CD14-positive monocyte (primary cell): ENCODE measurements at regions not wholly inside any gene's neighbourhood (a gene's known extent, or its start where the extent isn't known, plus 50 kb on each side); places are given as distances from the start of the nearest gene placed in this dataset.

ENCODE experiments used
- DNase-seq, 3 donors: peaks; one replicate each; pipeline ENCODE4 v3.0.0-alpha.2; 2011 to 2022
- H2AFZ ChIP-seq: 2 replicates; pipeline ENCODE4 v1.6.0; 2012; ENCODE audit warnings: mild to moderate bottlenecking, low read depth, low read length, inconsistent platforms; ENCODE audit not compliant: insufficient read depth, poor library complexity, severe bottlenecking
- H3K27ac ChIP-seq, 2 donors: 1 replicate in 1 of 2; 2 replicates in 1 of 2; pipeline ENCODE4 v1.5.1; 2012 to 2013; ENCODE audit warnings: low read length in 2 of 2, control low read depth in 1 of 2, inconsistent platforms in 1 of 2, low read depth in 1 of 2, mild to moderate bottlenecking in 1 of 2
- H3K27me3 ChIP-seq, 2 donors: one replicate each; pipeline versions ENCODE4 v1.6.0 to v1.6.1; 2011 to 2013; ENCODE audit warnings: low read length in 2 of 2; ENCODE audit not compliant: control insufficient read depth in 2 of 2, insufficient read depth in 2 of 2
- H3K36me3 ChIP-seq, 2 donors: replicated peaks in 1 of 2; 1 replicate in 1 of 2; 2 replicates in 1 of 2; pipeline versions ENCODE4 v1.5.1 to v1.6.1; 2012 to 2013; ENCODE audit warnings: low read length in 2 of 2, control low read depth in 1 of 2, inconsistent platforms in 1 of 2, mild to moderate bottlenecking in 1 of 2; ENCODE audit not compliant: insufficient read depth in 2 of 2, control insufficient read depth in 1 of 2
- H3K4me1 ChIP-seq, 2 donors: 1 replicate in 1 of 2; 2 replicates in 1 of 2; pipeline versions ENCODE4 v1.5.1 to v1.6.1; 2012 to 2013; ENCODE audit warnings: low read length in 2 of 2, control low read depth in 1 of 2, inconsistent platforms in 1 of 2, mild to moderate bottlenecking in 1 of 2, moderate library complexity in 1 of 2; ENCODE audit not compliant: insufficient read depth in 2 of 2, control insufficient read depth in 1 of 2
- H3K4me2 ChIP-seq: replicated peaks from 2 replicates; pipeline ENCODE3; 2012; ENCODE audit warnings: low read length, moderate library complexity, mild to moderate bottlenecking; ENCODE audit not compliant: poor library complexity, severe bottlenecking; ENCODE audit errors: extremely low read depth
- H3K4me3 ChIP-seq, 3 experiments: fragments of 200-600 bp in 1 of 3; sonication (generic) in 1 of 3; replicated peaks in 1 of 3; 1 replicate in 2 of 3; 2 replicates in 1 of 3; pipeline ENCODE4 v1.5.1; 2011 to 2013; ENCODE audit warnings: low read length in 3 of 3, mild to moderate bottlenecking in 3 of 3, control low read depth in 2 of 3, low read depth in 2 of 3, inconsistent platforms in 1 of 3, moderate library complexity in 1 of 3
- H3K79me2 ChIP-seq: 2 replicates; pipeline ENCODE4 v1.6.0; 2012; ENCODE audit warnings: mild to moderate bottlenecking, control low read depth, inconsistent platforms, low read length, moderate library complexity; ENCODE audit not compliant: insufficient read depth
- H3K9ac ChIP-seq: 2 replicates; pipeline ENCODE4 v1.6.0; 2017; ENCODE audit warnings: low read length, mild to moderate bottlenecking; ENCODE audit not compliant: insufficient read depth, poor library complexity, severe bottlenecking
- H3K9me3 ChIP-seq, 2 donors: replicated peaks in 1 of 2; 1 replicate in 1 of 2; 2 replicates in 1 of 2; pipeline versions ENCODE4 v1.5.1 to v1.6.1; 2012 to 2013; ENCODE audit warnings: low read length in 2 of 2, control low read depth in 1 of 2; ENCODE audit not compliant: control insufficient read depth in 1 of 2, insufficient read depth in 1 of 2
- H4K20me1 ChIP-seq: 2 replicates; pipeline ENCODE4 v1.6.0; 2012; ENCODE audit warnings: mild to moderate bottlenecking, low read length, control low read depth, moderate library complexity; ENCODE audit not compliant: insufficient read depth
- H3K27ac Mint-ChIP-seq, 7 donors: one replicate each; pipeline ENCODE4 v1.8.0; 2020; ENCODE audit warnings: mild to moderate bottlenecking in 7 of 7, mixed read lengths in 7 of 7, moderate library complexity in 6 of 7, inconsistent platforms in 2 of 7
- H3K27me3 Mint-ChIP-seq, 3 donors: one replicate each; pipeline ENCODE4 v1.8.0; 2021 to 2022; ENCODE audit warnings: low read depth in 3 of 3, mild to moderate bottlenecking in 3 of 3, mixed read lengths in 3 of 3, moderate library complexity in 3 of 3, inconsistent platforms in 1 of 3
- H3K36me3 Mint-ChIP-seq, 2 donors: one replicate each; pipeline ENCODE4 v1.8.0; 2020; ENCODE audit warnings: mixed read lengths in 2 of 2, inconsistent platforms in 1 of 2, mild to moderate bottlenecking in 1 of 2
- H3K4me1 Mint-ChIP-seq: one replicate; pipeline ENCODE4 v1.8.0; 2020; ENCODE audit warnings: mild to moderate bottlenecking, mixed read lengths
- H3K4me3 Mint-ChIP-seq, 2 donors: one replicate each; pipeline ENCODE4 v1.8.0; 2020; ENCODE audit warnings: mild to moderate bottlenecking in 2 of 2, mixed read lengths in 2 of 2, moderate library complexity in 1 of 2
- H3K9me3 Mint-ChIP-seq, 7 donors: one replicate each; pipeline ENCODE4 v1.8.0; 2020 to 2022; ENCODE audit warnings: mixed read lengths in 7 of 7, mild to moderate bottlenecking in 6 of 7, moderate library complexity in 6 of 7, inconsistent platforms in 2 of 7
- CTCF ChIP-seq: fragments of 200-600 bp; IDR thresholded peaks from one replicate; pipeline ENCODE4 v1.8.0; 2022; ENCODE audit warnings: antibody characterized with exemption, mild to moderate bottlenecking
- WGBS: methylation state at CpG from one replicate; pipeline ENCODE4 v1.1.5; 2013; ENCODE audit warnings: missing lambda C conversion rate; ENCODE audit not compliant: insufficient coverage; 5-methylcytosine and 5-hydroxymethylcytosine counted together
- intact Hi-C, 2 donors: fragments of 100-400 bp; cut with micrococcal nuclease; formaldehyde crosslinking; loops; one replicate each; pipeline versions ENCODE4 v1.15.0 to v1.15.1; 2023

- Histone ChIP-seq H3K27ac (no peak overlapping the region), H3K4me2 (no peak overlapping the region), H3K9me3 (peaks cover 0 to 8% of the 10 kb centered on the region in 2 donors), H4K20me1 (no peaks in the 10 kb centered on the region), H3K36me3 (no peaks in the 10 kb centered on the region), H3K9ac (no peak overlapping the region), H2AFZ (no peak overlapping the region), H3K79me2 (no peaks in the 10 kb centered on the region), H3K4me3 (no peak overlapping the region), H3K4me1 (no peaks in the 10 kb centered on the region), H3K27me3 (no peaks in the 10 kb centered on the region)
- Mint-ChIP-seq H3K4me1 (no peaks in the 10 kb centered on the region), H3K36me3 (no peaks in the 10 kb centered on the region), H3K27me3 (no peaks in the 10 kb centered on the region), H3K9me3 (peaks cover 0 to 20% (median 6%) of the 10 kb centered on the region in 7 donors), H3K4me3 (no peak overlapping the region), H3K27ac (no peak overlapping the region)
- no CpG with 5 or more reads among the region's 2 CpGs for WGBS
- intact Hi-C loops = no loop called here
- no peak for DNase-seq
- TF ChIP-seq CTCF = no peak
These were observed 443.8 kb upstream of the GJE1 start for GRCh38 chr6:141688916-141689315.

GRCh38 chr6:141685416-141685815 is 447.3 kb upstream of the GJE1 start:
- Histone ChIP-seq H4K20me1 (no peaks in the 10 kb centered on the region), H3K4me1 (no peaks in the 10 kb centered on the region), H3K27ac (no peak overlapping the region), H3K79me2 (no peaks in the 10 kb centered on the region), H3K4me2 (no peak overlapping the region), H2AFZ (no peak overlapping the region), H3K27me3 (no peaks in the 10 kb centered on the region), H3K4me3 (no peak overlapping the region), H3K9ac (no peak overlapping the region), H3K9me3 (no peaks in the 10 kb centered on the region), H3K36me3 (no peaks in the 10 kb centered on the region)
- intact Hi-C loops = no loop called here
- Mint-ChIP-seq H3K27ac (no peak overlapping the region), H3K36me3 (no peaks in the 10 kb centered on the region), H3K27me3 (no peaks in the 10 kb centered on the region), H3K4me3 (no peak overlapping the region), H3K9me3 (peaks cover 0 to 5% (median 0%) of the 10 kb centered on the region in 7 donors), H3K4me1 (no peaks in the 10 kb centered on the region)
- no peak for TF ChIP-seq CTCF
- DNase-seq = no peak
- WGBS = no CpG with 5 or more reads among the region's 1 CpG
